Activated gamma-delta T cell treated with Interleukin-2 at 50 U/mL for 16 hours (primary cell): ENCODE measurements at regions not wholly inside any gene's neighbourhood (a gene's known extent, or its start where the extent isn't known, plus 50 kb on each side); places are given as distances from the start of the nearest gene placed in this dataset.

Source experiments
- DNase-seq: peaks from one replicate; pipeline ENCODE4 v3.0.0-alpha.2; 2020

GRCh38 chr13:21319869-21320641 is 139.0 kb downstream of the ZDHHC20 start:
- DNase-seq: no peak

DNA sequence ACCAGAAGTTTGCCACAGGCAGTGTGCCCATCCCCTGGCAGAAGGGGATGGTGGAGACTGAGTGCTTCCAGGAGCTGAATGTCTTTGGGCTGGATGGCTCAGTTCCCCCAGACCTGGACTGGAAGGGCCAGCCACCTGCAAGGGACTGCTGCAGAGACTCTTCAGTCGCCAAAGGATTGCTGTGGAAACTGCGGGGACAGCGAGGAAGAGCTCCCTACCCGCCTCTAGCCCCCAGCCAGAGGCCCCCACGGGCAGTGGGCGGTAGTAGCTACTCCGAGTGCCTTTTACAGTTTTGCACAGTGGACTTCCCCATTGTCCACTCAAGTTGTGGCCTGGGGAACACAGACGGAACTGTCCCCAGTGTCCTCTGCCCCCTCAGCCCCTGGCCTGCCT is 138.5 kb downstream of the ZDHHC20 start:
- DNase-seq: no peak

DNA sequence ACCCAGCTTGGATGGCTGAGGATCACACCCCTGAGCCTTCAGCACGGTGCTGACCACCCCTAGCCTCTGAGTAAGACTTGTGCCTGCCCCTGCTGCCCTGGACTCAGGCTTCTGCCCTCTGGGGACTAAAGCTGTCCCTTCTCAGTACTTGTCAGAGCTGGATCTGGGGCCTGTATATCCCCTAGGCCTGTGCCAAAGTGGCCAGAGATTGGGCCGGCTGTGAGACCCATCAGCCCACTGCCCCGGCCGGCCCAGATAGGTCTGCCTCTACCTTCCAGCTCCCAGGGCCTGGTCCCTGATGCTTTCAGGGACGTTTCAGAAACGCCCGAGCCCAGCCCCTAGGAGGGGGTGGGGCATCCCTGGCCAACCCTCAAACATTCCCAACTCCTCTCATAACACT is 137.8 kb downstream of the ZDHHC20 start:
- no peak for DNase-seq

DNA sequence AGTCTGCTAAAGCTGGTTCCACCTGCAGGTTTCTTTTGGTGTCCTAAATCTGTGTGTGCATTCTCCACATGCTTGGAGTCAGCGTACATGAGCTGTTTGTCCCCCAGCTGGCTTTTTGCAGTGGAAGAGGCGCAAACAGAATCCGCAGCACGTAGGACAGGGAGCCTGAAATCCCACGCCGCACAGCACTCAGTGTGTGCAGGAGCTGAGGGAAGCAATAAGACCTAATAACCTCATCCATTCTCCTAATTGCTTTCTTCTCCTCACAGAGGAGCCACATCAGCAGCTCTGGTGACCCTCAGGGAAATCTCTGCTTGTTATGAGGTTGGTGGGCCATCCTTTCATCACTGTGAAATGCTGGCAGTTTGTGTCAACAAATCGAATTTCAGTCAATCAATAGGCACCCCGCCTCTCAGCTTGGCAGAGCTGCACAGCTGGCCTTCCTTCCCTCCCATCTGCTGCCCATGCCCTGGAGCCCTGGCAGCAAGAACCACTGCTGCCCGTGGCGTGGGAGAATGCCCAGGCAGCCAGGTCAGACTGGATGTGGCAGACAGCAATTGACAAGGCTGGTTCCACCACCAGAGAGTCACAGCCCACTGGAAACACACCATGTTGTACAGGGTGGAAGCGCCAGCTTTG is 136.7 kb downstream of the ZDHHC20 start:
- DNase-seq: no peak
